ENCODE measurements at regions not wholly inside any gene's neighbourhood (a gene's known extent, or its start where the extent isn't known, plus 50 kb on each side); places are given as distances from the start of the nearest gene placed in this dataset.

DNA sequence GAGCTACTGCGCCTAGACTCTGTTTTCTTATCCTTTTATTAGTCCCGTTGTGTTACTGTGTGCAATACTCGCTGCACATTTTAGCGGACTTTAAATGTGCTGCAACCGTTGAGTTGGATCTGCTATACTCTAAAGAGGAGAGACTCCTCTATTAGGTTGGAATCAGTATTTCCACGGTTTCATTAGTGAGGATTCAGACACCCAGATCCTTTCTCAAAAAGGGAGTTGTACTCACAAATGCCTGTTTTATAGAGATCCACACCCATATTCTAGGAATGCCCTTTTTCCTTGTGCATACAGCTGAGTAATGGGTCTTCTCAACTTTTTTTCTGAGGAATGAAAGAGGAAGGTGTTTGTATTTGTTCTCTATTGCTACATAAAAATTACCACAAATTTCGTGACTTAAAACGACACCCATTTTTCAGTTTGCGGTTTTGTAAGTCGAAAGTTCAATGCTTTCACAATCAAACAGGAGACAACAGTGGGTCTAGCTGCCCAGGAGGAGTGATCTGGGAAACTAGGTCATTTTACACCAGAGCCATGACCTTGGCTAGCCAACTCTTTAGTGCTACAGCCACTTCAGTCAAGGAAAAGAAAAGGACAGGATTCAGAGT is 52.8 kb upstream of the SLC44A1 start:
- Histone ChIP-seq H3K4me3 (no peak overlapping the region), H3K36me3 (replicated peaks; ENCODE audit: insufficient read depth, low read depth) (no peaks in the 10 kb centered on the region), H3K27me3 (no peaks in the 10 kb centered on the region), H3K9me3 (ENCODE audit: low read depth) (no peaks in the 10 kb centered on the region), H4K20me1 (ENCODE audit: insufficient read depth, poor library complexity, severe bottlenecking) (no peaks in the 10 kb centered on the region), H3K4me2 (no peak overlapping the region), H2AFZ (no peak overlapping the region), H3K79me2 (no peaks in the 10 kb centered on the region), H3K9me2 (replicated peaks; ENCODE audit: insufficient read depth) (no peaks in the 10 kb centered on the region), H3K4me1 (ENCODE audit: insufficient read depth) (no peaks in the 10 kb centered on the region), H3K27ac (no peak overlapping the region)
- no peak for DNase-seq (ENCODE audit: low spot score)
- 88% methylated on average over 10 of the region's 10 CpGs for whole genome bisulfite sequencing (ENCODE audit: low lambda C conversion rate, missing lambda C conversion rate)
- no peak for TF ChIP-seq EZH2 (IDR thresholded peaks at IDR 0.05; ENCODE audit: borderline replicate concordance)
- TF ChIP-seq, protein P1, sequence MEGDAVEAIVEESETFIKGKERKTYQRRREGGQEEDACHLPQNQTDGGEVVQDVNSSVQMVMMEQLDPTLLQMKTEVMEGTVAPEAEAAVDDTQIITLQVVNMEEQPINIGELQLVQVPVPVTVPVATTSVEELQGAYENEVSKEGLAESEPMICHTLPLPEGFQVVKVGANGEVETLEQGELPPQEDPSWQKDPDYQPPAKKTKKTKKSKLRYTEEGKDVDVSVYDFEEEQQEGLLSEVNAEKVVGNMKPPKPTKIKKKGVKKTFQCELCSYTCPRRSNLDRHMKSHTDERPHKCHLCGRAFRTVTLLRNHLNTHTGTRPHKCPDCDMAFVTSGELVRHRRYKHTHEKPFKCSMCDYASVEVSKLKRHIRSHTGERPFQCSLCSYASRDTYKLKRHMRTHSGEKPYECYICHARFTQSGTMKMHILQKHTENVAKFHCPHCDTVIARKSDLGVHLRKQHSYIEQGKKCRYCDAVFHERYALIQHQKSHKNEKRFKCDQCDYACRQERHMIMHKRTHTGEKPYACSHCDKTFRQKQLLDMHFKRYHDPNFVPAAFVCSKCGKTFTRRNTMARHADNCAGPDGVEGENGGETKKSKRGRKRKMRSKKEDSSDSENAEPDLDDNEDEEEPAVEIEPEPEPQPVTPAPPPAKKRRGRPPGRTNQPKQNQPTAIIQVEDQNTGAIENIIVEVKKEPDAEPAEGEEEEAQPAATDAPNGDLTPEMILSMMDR (IDR thresholded peaks at IDR 0.05; ENCODE audit: poor library complexity), result no peak
- no peak for TF ChIP-seq EZH2phosphoT487 (IDR thresholded peaks at IDR 0.05; ENCODE audit: low read depth, severe bottlenecking, unreplicated experiment)

DNA sequence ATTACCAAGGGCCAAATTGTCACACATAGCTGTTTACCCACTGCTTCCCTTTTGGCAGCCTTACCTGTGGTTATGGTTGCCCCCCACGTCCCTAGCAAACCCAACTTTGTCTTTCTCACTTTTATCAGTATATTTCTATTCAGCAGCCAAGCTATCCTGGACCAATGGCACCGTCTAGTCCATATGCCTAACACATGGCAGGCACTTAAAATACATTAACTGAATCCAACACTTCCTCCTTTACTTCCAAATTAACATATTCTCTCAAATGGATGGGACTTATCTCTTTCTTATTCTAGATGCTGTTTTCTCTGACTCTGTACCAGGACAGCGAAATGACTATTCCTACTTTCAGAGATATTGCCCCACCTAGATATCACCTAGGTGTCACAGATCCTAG is 50.9 kb upstream of the SLC44A1 start:
- WGBS (ENCODE audit: low lambda C conversion rate, missing lambda C conversion rate), result 89% methylated on average over 3 of the region's 3 CpGs
- no peak overlapping the region for H3K4me3 ChIP-seq
- H3K36me3 ChIP-seq (replicated peaks; ENCODE audit: insufficient read depth, low read depth), result no peaks in the 10 kb centered on the region
- no peaks in the 10 kb centered on the region for H4K20me1 ChIP-seq (ENCODE audit: insufficient read depth, poor library complexity, severe bottlenecking)
- no peak for DNase-seq (ENCODE audit: low spot score)
- H2AFZ ChIP-seq, result no peak overlapping the region
- no peaks in the 10 kb centered on the region for H3K9me3 ChIP-seq (ENCODE audit: low read depth)
- no peaks in the 10 kb centered on the region for H3K79me2 ChIP-seq
- TF ChIP-seq, protein P1 (IDR thresholded peaks at IDR 0.05; ENCODE audit: poor library complexity), result no peak
- TF ChIP-seq EZH2phosphoT487 (IDR thresholded peaks at IDR 0.05; ENCODE audit: low read depth, severe bottlenecking, unreplicated experiment), result no peak
- TF ChIP-seq EZH2 (IDR thresholded peaks at IDR 0.05; ENCODE audit: borderline replicate concordance), result no peak
- no peaks in the 10 kb centered on the region for H3K27me3 ChIP-seq
- no peak overlapping the region for H3K4me2 ChIP-seq
- H3K4me1 ChIP-seq (ENCODE audit: insufficient read depth), result no peaks in the 10 kb centered on the region
- no peaks in the 10 kb centered on the region for H3K9me2 ChIP-seq (replicated peaks; ENCODE audit: insufficient read depth)
- H3K27ac ChIP-seq, result no peak overlapping the region

DNA sequence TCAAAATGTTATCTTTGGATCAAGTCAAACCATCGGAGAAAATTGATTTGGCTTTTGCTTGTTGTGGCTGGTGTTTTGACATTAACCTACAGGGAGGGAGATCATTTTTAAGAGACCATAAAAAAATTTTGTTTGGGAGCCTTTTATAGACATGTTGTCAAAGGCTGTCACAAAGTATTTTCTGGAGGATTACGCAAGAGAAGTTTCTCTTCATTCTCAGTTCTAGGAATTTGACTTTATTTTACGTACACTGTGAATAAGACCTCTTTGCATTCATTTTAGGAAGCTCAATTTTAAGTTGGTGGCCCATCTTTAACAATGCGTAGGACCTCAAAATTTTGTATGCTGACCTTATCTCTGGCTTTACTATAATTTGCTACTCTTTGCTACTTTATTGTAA is 50.2 kb upstream of the SLC44A1 start:
- TF ChIP-seq EZH2 (IDR thresholded peaks at IDR 0.05; ENCODE audit: borderline replicate concordance), result no peak
- 83% methylated on average over 4 of the region's 4 CpGs for WGBS (ENCODE audit: low lambda C conversion rate, missing lambda C conversion rate)
- DNase-seq (ENCODE audit: low spot score), result no peak
- Histone ChIP-seq H3K4me1 (ENCODE audit: insufficient read depth) (no peaks in the 10 kb centered on the region), H2AFZ (no peak overlapping the region), H3K9me3 (ENCODE audit: low read depth) (no peaks in the 10 kb centered on the region), H3K36me3 (replicated peaks; ENCODE audit: insufficient read depth, low read depth) (no peaks in the 10 kb centered on the region), H3K27me3 (no peaks in the 10 kb centered on the region), H3K79me2 (no peaks in the 10 kb centered on the region), H3K4me2 (no peak overlapping the region), H3K27ac (no peak overlapping the region), H3K4me3 (no peak overlapping the region), H4K20me1 (ENCODE audit: insufficient read depth, poor library complexity, severe bottlenecking) (no peaks in the 10 kb centered on the region), H3K9me2 (replicated peaks; ENCODE audit: insufficient read depth) (no peaks in the 10 kb centered on the region)
